Fibroblast of gingiva (primary cell): ENCODE measurements at regions not wholly inside any gene's neighbourhood (a gene's known extent, or its start where the extent isn't known, plus 50 kb on each side); places are given as distances from the start of the nearest gene placed in this dataset.

Experiments used
- DNase-seq: peaks from one replicate; pipeline ENCODE4 v3.0.0-alpha.2; 2011; ENCODE audit warnings: low read depth

- no peak for DNase-seq
Observed at GRCh38 chr2:137729305-137729704, 235.0 kb upstream of the HNMT start.

- no peak for DNase-seq
Observed at GRCh38 chr2:137737559-137737958, 226.7 kb upstream of the HNMT start.

GRCh38 chr2:137741784-137742362, 222.4 kb upstream of the HNMT start:
- no peak for DNase-seq

- DNase-seq = no peak
Observed at GRCh38 chr2:137747509-137747908, 216.8 kb upstream of the HNMT start.

- DNase-seq = no peak
Observed at GRCh38 chr2:137748533-137748932, 215.7 kb upstream of the HNMT start.

- DNase-seq = no peak
Observed at GRCh38 chr2:137764646-137765045, 199.6 kb upstream of the HNMT start.

- DNase-seq = no peak
Observed at GRCh38 chr2:137769406-137769805, 194.9 kb upstream of the HNMT start.

- DNase-seq = no peak
Observed at GRCh38 chr2:137770166-137770565, 194.1 kb upstream of the HNMT start.

GRCh38 chr2:137771064-137771463, 193.2 kb upstream of the HNMT start:
- no peak for DNase-seq

GRCh38 chr2:137772451-137772850, 191.8 kb upstream of the HNMT start:
- DNase-seq = no peak

GRCh38 chr2:137775529-137775928, 188.7 kb upstream of the HNMT start:
- DNase-seq = no peak

- DNase-seq = no peak
Observed at GRCh38 chr2:137776697-137777096, 187.6 kb upstream of the HNMT start.

- no peak for DNase-seq
Observed at GRCh38 chr2:137797641-137798040, 166.6 kb upstream of the HNMT start.

- no peak for DNase-seq
Observed at GRCh38 chr2:137799600-137799999, 164.7 kb upstream of the HNMT start.

GRCh38 chr2:137800386-137800785, 163.9 kb upstream of the HNMT start:
- no peak for DNase-seq

- no peak for DNase-seq
Observed at GRCh38 chr2:137801228-137801627, 163.0 kb upstream of the HNMT start.

- no peak for DNase-seq
Observed at GRCh38 chr2:137802038-137802437, 162.2 kb upstream of the HNMT start.

- DNase-seq = no peak
Observed at GRCh38 chr2:137806068-137806805, 158.0 kb upstream of the HNMT start.

- no peak for DNase-seq
Observed at GRCh38 chr2:137809252-137809651, 155.0 kb upstream of the HNMT start.

GRCh38 chr2:137809837-137810236, 154.4 kb upstream of the HNMT start:
- DNase-seq = no peak

GRCh38 chr2:137812517-137812916, 151.8 kb upstream of the HNMT start:
- no peak for DNase-seq

- DNase-seq = no peak
Observed at GRCh38 chr2:137813176-137813575, 151.1 kb upstream of the HNMT start.

GRCh38 chr2:137817058-137817457, 147.2 kb upstream of the HNMT start:
- no peak for DNase-seq

GRCh38 chr2:137823196-137823595, 141.1 kb upstream of the HNMT start:
- no peak for DNase-seq
